ENCODE measurements at regions not wholly inside any gene's neighbourhood (a gene's known extent, or its start where the extent isn't known, plus 50 kb on each side); places are given as distances from the start of the nearest gene placed in this dataset.

DNA sequence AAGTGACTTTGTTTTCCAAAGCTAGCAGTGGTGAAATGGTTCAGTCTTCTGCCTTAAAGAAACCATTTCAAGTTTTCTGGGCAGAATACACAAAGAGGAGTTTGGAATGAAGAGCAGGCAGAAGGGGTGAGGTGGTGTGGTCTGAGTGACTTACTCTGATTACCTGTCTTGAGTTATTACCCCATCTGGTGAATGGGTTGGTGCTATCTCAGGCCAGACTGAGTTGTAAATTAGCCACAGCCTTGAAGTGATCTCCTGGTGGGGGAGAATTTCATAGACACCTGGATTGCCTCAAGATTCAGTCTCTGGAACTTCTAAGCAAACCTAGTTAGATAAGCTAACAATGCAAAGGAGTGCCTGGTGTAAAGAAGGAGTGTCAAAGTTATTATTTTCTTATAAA is 983.5 kb upstream of the NXPH2 start:
- TF ChIP-seq, protein P1, sequence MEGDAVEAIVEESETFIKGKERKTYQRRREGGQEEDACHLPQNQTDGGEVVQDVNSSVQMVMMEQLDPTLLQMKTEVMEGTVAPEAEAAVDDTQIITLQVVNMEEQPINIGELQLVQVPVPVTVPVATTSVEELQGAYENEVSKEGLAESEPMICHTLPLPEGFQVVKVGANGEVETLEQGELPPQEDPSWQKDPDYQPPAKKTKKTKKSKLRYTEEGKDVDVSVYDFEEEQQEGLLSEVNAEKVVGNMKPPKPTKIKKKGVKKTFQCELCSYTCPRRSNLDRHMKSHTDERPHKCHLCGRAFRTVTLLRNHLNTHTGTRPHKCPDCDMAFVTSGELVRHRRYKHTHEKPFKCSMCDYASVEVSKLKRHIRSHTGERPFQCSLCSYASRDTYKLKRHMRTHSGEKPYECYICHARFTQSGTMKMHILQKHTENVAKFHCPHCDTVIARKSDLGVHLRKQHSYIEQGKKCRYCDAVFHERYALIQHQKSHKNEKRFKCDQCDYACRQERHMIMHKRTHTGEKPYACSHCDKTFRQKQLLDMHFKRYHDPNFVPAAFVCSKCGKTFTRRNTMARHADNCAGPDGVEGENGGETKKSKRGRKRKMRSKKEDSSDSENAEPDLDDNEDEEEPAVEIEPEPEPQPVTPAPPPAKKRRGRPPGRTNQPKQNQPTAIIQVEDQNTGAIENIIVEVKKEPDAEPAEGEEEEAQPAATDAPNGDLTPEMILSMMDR (IDR thresholded peaks at IDR 0.05; ENCODE audit: low read depth, low read length): no peak
- CTCF ChIA-PET: no interaction called here
- peaks cover 15% of the 10 kb centered on the region; the same call in 1 of the 2 replicates for H3K9me3 ChIP-seq (ENCODE audit: control insufficient read depth, insufficient read depth, low read length)
- DNase-seq (ENCODE audit: low read depth, low spot score): no peak
- no peak overlapping the region for H3K27ac ChIP-seq (ENCODE audit: low read depth, low read length)
- POLR2A ChIA-PET: no interaction called here
- no peaks in the 10 kb centered on the region for H3K27me3 ChIP-seq (ENCODE audit: control insufficient read depth, insufficient read depth, low read length)
- H3K4me3 ChIP-seq (ENCODE audit: low read depth, low read length): no peak overlapping the region

DNA sequence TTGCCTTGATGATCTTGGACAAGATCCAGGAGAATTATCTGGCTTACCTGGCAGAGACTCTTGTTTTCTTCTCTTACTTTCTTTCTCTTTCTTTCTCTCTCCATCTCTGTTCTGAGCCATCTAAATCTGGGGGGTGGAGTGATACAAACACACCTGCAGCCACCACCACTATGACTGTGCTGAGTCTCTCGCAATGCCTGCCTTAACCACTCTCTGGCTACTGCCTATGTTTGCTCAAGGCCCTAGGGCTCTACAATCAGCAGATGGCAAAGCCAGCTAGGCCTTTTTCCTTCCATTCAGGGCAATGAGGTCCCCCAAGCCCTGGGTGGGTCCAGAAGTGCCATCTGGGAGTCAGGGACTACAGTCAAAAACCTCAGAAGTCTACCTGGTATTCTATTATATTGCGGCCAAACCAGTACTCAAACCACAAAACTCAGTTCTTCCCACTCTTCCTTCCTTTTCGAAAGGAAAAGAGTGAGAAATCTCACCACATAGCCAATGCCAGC is 978.9 kb upstream of the NXPH2 start:
- Histone ChIP-seq H3K27me3 (ENCODE audit: control insufficient read depth, insufficient read depth, low read length) (no peaks in the 10 kb centered on the region), H3K27ac (ENCODE audit: low read depth, low read length) (no peak overlapping the region), H3K9me3 (ENCODE audit: control insufficient read depth, insufficient read depth, low read length) (peaks cover 9% of the 10 kb centered on the region; the same call in 1 of the 2 replicates), H3K4me3 (ENCODE audit: low read depth, low read length) (no peak overlapping the region)
- ChIA-PET CTCF (no interaction called here), POLR2A (no interaction called here)
- no peak for DNase-seq (ENCODE audit: low read depth, low spot score)
- TF ChIP-seq, protein P1 (IDR thresholded peaks at IDR 0.05; ENCODE audit: low read depth, low read length): no peak

GRCh38 chr2:139746901-139747300 is 966.7 kb upstream of the NXPH2 start:
- peaks cover 12% of the 10 kb centered on the region for H3K9me3 ChIP-seq (ENCODE audit: control insufficient read depth, insufficient read depth, low read length)
- TF ChIP-seq, protein P1 (IDR thresholded peaks at IDR 0.05; ENCODE audit: low read depth, low read length): no peak
- POLR2A ChIA-PET: no interaction called here
- no peak overlapping the region for H3K27ac ChIP-seq (ENCODE audit: low read depth, low read length)
- no peak for DNase-seq (ENCODE audit: low read depth, low spot score)
- H3K27me3 ChIP-seq (ENCODE audit: control insufficient read depth, insufficient read depth, low read length): no peaks in the 10 kb centered on the region
- H3K4me3 ChIP-seq (ENCODE audit: low read depth, low read length): no peak overlapping the region
- CTCF ChIA-PET: no interaction called here

DNA sequence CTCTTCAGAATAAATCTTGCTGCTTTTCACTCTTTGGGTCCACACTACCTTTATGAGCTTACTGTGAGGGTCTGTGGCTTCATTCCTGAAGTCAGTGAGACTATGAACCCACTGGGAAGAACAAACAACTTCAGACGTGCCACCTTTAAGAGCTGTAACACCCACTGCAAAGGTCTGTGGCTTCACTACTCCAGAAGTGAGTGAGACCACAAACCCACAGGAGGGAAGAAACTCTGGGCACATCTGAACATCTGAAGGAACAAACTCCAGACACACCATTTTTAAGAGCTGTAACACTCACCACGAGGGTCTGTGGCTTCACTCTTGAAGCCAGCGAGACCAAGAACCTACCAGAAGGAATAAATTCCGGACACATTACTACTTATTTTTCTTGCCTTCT is 964.1 kb upstream of the NXPH2 start:
- DNase-seq (ENCODE audit: low read depth, low spot score): no peak
- POLR2A ChIA-PET: no interaction called here
- CTCF ChIA-PET: no interaction called here
- Histone ChIP-seq H3K27me3 (ENCODE audit: control insufficient read depth, insufficient read depth, low read length) (no peaks in the 10 kb centered on the region), H3K9me3 (ENCODE audit: control insufficient read depth, insufficient read depth, low read length) (peaks cover 12% of the 10 kb centered on the region), H3K4me3 (ENCODE audit: low read depth, low read length) (no peak overlapping the region), H3K27ac (ENCODE audit: low read depth, low read length) (no peak overlapping the region)
- TF ChIP-seq, protein P1 (IDR thresholded peaks at IDR 0.05; ENCODE audit: low read depth, low read length): no peak

GRCh38 chr2:139742216-139743172 is 962.3 kb upstream of the NXPH2 start:
- no peak for DNase-seq (ENCODE audit: low read depth, low spot score)
- ChIA-PET CTCF (no interaction called here), POLR2A (no interaction called here)
- peaks cover 12% of the 10 kb centered on the region for H3K9me3 ChIP-seq (ENCODE audit: control insufficient read depth, insufficient read depth, low read length)
- TF ChIP-seq, protein P1 (IDR thresholded peaks at IDR 0.05; ENCODE audit: low read depth, low read length): no peak
- no peak overlapping the region for H3K27ac ChIP-seq (ENCODE audit: low read depth, low read length)
- no peak overlapping the region for H3K4me3 ChIP-seq (ENCODE audit: low read depth, low read length)
- H3K27me3 ChIP-seq (ENCODE audit: control insufficient read depth, insufficient read depth, low read length): no peaks in the 10 kb centered on the region
